Keratinocyte (primary cell): ENCODE measurements at regions not wholly inside any gene's neighbourhood (a gene's known extent, or its start where the extent isn't known, plus 50 kb on each side); places are given as distances from the start of the nearest gene placed in this dataset.

Experiments
- EZH2 ChIP-seq: IDR thresholded peaks from one replicate; pipeline ENCODE4 v1.6.1; 2012; ENCODE audit warnings: inconsistent platforms, mild to moderate bottlenecking, low read length, moderate library complexity
- TF ChIP-seq, protein P1 (sequence below), 3 experiments: IDR thresholded peaks in 1 of 3; conservative IDR thresholded peaks in 1 of 3; optimal IDR thresholded peaks in 1 of 3; 2 replicates in 2 of 3; 3 replicates in 1 of 3; pipeline versions ENCODE3 to v1.5.1; 2011; ENCODE audit warnings: low read length in 3 of 3, mild to moderate bottlenecking in 3 of 3, moderate library complexity in 2 of 3, control low read depth in 1 of 3, inconsistent platforms in 1 of 3; ENCODE audit not compliant: insufficient read depth in 2 of 3; ENCODE audit errors: extremely low read depth in 1 of 3

- TF ChIP-seq EZH2: no peak
- TF ChIP-seq, protein P1, sequence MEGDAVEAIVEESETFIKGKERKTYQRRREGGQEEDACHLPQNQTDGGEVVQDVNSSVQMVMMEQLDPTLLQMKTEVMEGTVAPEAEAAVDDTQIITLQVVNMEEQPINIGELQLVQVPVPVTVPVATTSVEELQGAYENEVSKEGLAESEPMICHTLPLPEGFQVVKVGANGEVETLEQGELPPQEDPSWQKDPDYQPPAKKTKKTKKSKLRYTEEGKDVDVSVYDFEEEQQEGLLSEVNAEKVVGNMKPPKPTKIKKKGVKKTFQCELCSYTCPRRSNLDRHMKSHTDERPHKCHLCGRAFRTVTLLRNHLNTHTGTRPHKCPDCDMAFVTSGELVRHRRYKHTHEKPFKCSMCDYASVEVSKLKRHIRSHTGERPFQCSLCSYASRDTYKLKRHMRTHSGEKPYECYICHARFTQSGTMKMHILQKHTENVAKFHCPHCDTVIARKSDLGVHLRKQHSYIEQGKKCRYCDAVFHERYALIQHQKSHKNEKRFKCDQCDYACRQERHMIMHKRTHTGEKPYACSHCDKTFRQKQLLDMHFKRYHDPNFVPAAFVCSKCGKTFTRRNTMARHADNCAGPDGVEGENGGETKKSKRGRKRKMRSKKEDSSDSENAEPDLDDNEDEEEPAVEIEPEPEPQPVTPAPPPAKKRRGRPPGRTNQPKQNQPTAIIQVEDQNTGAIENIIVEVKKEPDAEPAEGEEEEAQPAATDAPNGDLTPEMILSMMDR (optimal IDR thresholded peaks at IDR 0.05 in 1 of 3, IDR thresholded peaks at IDR 0.05 in 1 of 3, conservative IDR thresholded peaks at IDR 0.05 in 1 of 3; ENCODE audit: extremely low read depth in 1 of 3, insufficient read depth in 2 of 3, low read length in 3 of 3): no peak
Measured at GRCh38 chr7:68309271-68309670, 1289.0 kb upstream of the AUTS2 start.
